Body of pancreas (tissue), 4 donors: ENCODE measurements at regions not wholly inside any gene's neighbourhood (a gene's known extent, or its start where the extent isn't known, plus 50 kb on each side); places are given as distances from the start of the nearest gene placed in this dataset.

Experiments used
- POLR2A ChIP-seq, 3 donors: fragments of 450-650 bp; IDR thresholded peaks; one replicate each; pipeline ENCODE4 v1.6.1; 2016; ENCODE audit warnings: antibody characterized with exemption in 3 of 3, mild to moderate bottlenecking in 2 of 3
- TF ChIP-seq, protein P1 (sequence below), 7 experiments: fragments of 450-650 bp in 4 of 7; fragments of 200-600 bp in 3 of 7; sonication (generic) in 3 of 7; IDR thresholded peaks; one replicate each; pipeline ENCODE4 v1.5.1; 2016 to 2019; ENCODE audit warnings: antibody characterized with exemption in 7 of 7

- TF ChIP-seq, protein P1, sequence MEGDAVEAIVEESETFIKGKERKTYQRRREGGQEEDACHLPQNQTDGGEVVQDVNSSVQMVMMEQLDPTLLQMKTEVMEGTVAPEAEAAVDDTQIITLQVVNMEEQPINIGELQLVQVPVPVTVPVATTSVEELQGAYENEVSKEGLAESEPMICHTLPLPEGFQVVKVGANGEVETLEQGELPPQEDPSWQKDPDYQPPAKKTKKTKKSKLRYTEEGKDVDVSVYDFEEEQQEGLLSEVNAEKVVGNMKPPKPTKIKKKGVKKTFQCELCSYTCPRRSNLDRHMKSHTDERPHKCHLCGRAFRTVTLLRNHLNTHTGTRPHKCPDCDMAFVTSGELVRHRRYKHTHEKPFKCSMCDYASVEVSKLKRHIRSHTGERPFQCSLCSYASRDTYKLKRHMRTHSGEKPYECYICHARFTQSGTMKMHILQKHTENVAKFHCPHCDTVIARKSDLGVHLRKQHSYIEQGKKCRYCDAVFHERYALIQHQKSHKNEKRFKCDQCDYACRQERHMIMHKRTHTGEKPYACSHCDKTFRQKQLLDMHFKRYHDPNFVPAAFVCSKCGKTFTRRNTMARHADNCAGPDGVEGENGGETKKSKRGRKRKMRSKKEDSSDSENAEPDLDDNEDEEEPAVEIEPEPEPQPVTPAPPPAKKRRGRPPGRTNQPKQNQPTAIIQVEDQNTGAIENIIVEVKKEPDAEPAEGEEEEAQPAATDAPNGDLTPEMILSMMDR (IDR thresholded peaks at IDR 0.05), result no peak
- no peak for TF ChIP-seq POLR2A (IDR thresholded peaks at IDR 0.05)
Measured at GRCh38 chr2:173496746-173497145, 142.1 kb downstream of the CDCA7 start.
